ENCODE measurements at regions not wholly inside any gene's neighbourhood (a gene's known extent, or its start where the extent isn't known, plus 50 kb on each side); places are given as distances from the start of the nearest gene placed in this dataset.

GRCh38 chr6:119965900-119966299 is 616.3 kb upstream of the MAN1A1 start:
- Histone ChIP-seq H4K20me1 (ENCODE audit: insufficient read depth) (no peaks in the 10 kb centered on the region), H3K4me1 (ENCODE audit: insufficient read depth) (no peaks in the 10 kb centered on the region), H3K36me3 (ENCODE audit: low read depth) (no peaks in the 10 kb centered on the region), H3K27ac (no peak overlapping the region), H3K9me3 (ENCODE audit: low read depth) (no peaks in the 10 kb centered on the region), H3K9me2 (ENCODE audit: insufficient read depth) (no peaks in the 10 kb centered on the region), H3K9ac (no peak overlapping the region), H3K4me3 (no peak overlapping the region), H3F3A (ENCODE audit: insufficient read depth) (no peaks in the 10 kb centered on the region), H3K4me2 (ENCODE audit: unreplicated experiment) (no peak overlapping the region), H3K27me3 (replicated peaks; ENCODE audit: insufficient read depth) (no peaks in the 10 kb centered on the region), H2AFZ (no peak overlapping the region), H3K79me2 (ENCODE audit: insufficient read depth) (no peaks in the 10 kb centered on the region)
- no peak for DNase-seq
- TF ChIP-seq EZH2phosphoT487 (IDR thresholded peaks at IDR 0.05; ENCODE audit: insufficient read depth, low read depth) (no peak), EZH2 (IDR thresholded peaks at IDR 0.05; ENCODE audit: insufficient read depth, poor library complexity, severe bottlenecking) (no peak)
- in situ Hi-C loops (cut with MboI), result loop anchor here (25.0 kb wide), 1 partner anchor 604 kb away; no protein-coding TSS in a partner anchor
- WGBS, 2 experiments (ENCODE audit: low coverage in 1 of 2, low lambda C conversion rate in 2 of 2, missing lambda C conversion rate in 2 of 2), result 80 to 85% methylated on average over 10 of the region's 10 CpGs

GRCh38 chr6:119965008-119965407 is 615.4 kb upstream of the MAN1A1 start:
- Histone ChIP-seq H3K36me3 (ENCODE audit: low read depth) (no peaks in the 10 kb centered on the region), H3K9me3 (ENCODE audit: low read depth) (no peaks in the 10 kb centered on the region), H3K27me3 (replicated peaks; ENCODE audit: insufficient read depth) (no peaks in the 10 kb centered on the region), H3K4me3 (no peak overlapping the region), H3K4me1 (ENCODE audit: insufficient read depth) (no peaks in the 10 kb centered on the region), H3K79me2 (ENCODE audit: insufficient read depth) (no peaks in the 10 kb centered on the region), H2AFZ (no peak overlapping the region), H4K20me1 (ENCODE audit: insufficient read depth) (no peaks in the 10 kb centered on the region), H3K27ac (no peak overlapping the region), H3K9me2 (ENCODE audit: insufficient read depth) (no peaks in the 10 kb centered on the region), H3F3A (ENCODE audit: insufficient read depth) (no peaks in the 10 kb centered on the region), H3K4me2 (ENCODE audit: unreplicated experiment) (no peak overlapping the region), H3K9ac (no peak overlapping the region)
- 72 to 83% methylated on average over 1 of the region's 1 CpG for WGBS, 2 experiments (ENCODE audit: low coverage in 1 of 2, low lambda C conversion rate in 2 of 2, missing lambda C conversion rate in 2 of 2)
- TF ChIP-seq EZH2phosphoT487 (IDR thresholded peaks at IDR 0.05; ENCODE audit: insufficient read depth, low read depth), result no peak
- TF ChIP-seq EZH2 (IDR thresholded peaks at IDR 0.05; ENCODE audit: insufficient read depth, poor library complexity, severe bottlenecking), result no peak
- in situ Hi-C loops (cut with MboI), result loop anchor here (25.0 kb wide), 1 partner anchor 603 kb away; no protein-coding TSS in a partner anchor
- DNase-seq, result no peak

GRCh38 chr6:119962505-119962904 is 612.9 kb upstream of the MAN1A1 start:
- Histone ChIP-seq H3K79me2 (ENCODE audit: insufficient read depth) (no peaks in the 10 kb centered on the region), H3F3A (ENCODE audit: insufficient read depth) (no peaks in the 10 kb centered on the region), H3K27ac (no peak overlapping the region), H3K27me3 (replicated peaks; ENCODE audit: insufficient read depth) (no peaks in the 10 kb centered on the region), H4K20me1 (ENCODE audit: insufficient read depth) (no peaks in the 10 kb centered on the region), H3K4me3 (no peak overlapping the region), H3K9me3 (ENCODE audit: low read depth) (no peaks in the 10 kb centered on the region), H3K4me1 (ENCODE audit: insufficient read depth) (no peaks in the 10 kb centered on the region), H3K9ac (no peak overlapping the region), H3K9me2 (ENCODE audit: insufficient read depth) (no peaks in the 10 kb centered on the region), H3K4me2 (ENCODE audit: unreplicated experiment) (no peak overlapping the region), H2AFZ (no peak overlapping the region), H3K36me3 (ENCODE audit: low read depth) (no peaks in the 10 kb centered on the region)
- no peak for TF ChIP-seq EZH2phosphoT487 (IDR thresholded peaks at IDR 0.05; ENCODE audit: insufficient read depth, low read depth)
- no peak for TF ChIP-seq EZH2 (IDR thresholded peaks at IDR 0.05; ENCODE audit: insufficient read depth, poor library complexity, severe bottlenecking)
- in situ Hi-C loops (cut with MboI), result loop anchor here (25.0 kb wide), 1 partner anchor 600 kb away; no protein-coding TSS in a partner anchor
- 74 to 91% methylated on average over 2 of the region's 2 CpGs for WGBS, 2 experiments (ENCODE audit: low coverage in 1 of 2, low lambda C conversion rate in 2 of 2, missing lambda C conversion rate in 2 of 2)
- no peak for DNase-seq

- DNase-seq, result peak; percentile 25
- in situ Hi-C loops (cut with MboI), result loop anchor here (25.0 kb wide), 1 partner anchor 599 kb away; no protein-coding TSS in a partner anchor
- H3K36me3 ChIP-seq (ENCODE audit: low read depth), result no peaks in the 10 kb centered on the region
Measured at GRCh38 chr6:119961450-119961849, 611.9 kb upstream of the MAN1A1 start.

More at GRCh38 chr6:119961450-119961849, 611.9 kb upstream of the MAN1A1 start:
- Histone ChIP-seq H3K9me3 (ENCODE audit: low read depth) (no peaks in the 10 kb centered on the region), H3K4me1 (ENCODE audit: insufficient read depth) (no peaks in the 10 kb centered on the region), H3F3A (ENCODE audit: insufficient read depth) (no peaks in the 10 kb centered on the region), H3K27ac (no peak overlapping the region), H3K4me2 (ENCODE audit: unreplicated experiment) (no peak overlapping the region), H3K79me2 (ENCODE audit: insufficient read depth) (no peaks in the 10 kb centered on the region), H4K20me1 (ENCODE audit: insufficient read depth) (no peaks in the 10 kb centered on the region), H2AFZ (no peak overlapping the region), H3K9me2 (ENCODE audit: insufficient read depth) (no peaks in the 10 kb centered on the region), H3K27me3 (replicated peaks; ENCODE audit: insufficient read depth) (no peaks in the 10 kb centered on the region), H3K4me3 (no peak overlapping the region), H3K9ac (no peak overlapping the region)
- 59 to 69% methylated on average over 2 of the region's 2 CpGs for WGBS, 2 experiments (ENCODE audit: low coverage in 1 of 2, low lambda C conversion rate in 2 of 2, missing lambda C conversion rate in 2 of 2)
- TF ChIP-seq EZH2phosphoT487 (IDR thresholded peaks at IDR 0.05; ENCODE audit: insufficient read depth, low read depth), result no peak
- TF ChIP-seq EZH2 (IDR thresholded peaks at IDR 0.05; ENCODE audit: insufficient read depth, poor library complexity, severe bottlenecking), result no peak
